ENCODE measurements at regions not wholly inside any gene's neighbourhood (a gene's known extent, or its start where the extent isn't known, plus 50 kb on each side); places are given as distances from the start of the nearest gene placed in this dataset.

DNA sequence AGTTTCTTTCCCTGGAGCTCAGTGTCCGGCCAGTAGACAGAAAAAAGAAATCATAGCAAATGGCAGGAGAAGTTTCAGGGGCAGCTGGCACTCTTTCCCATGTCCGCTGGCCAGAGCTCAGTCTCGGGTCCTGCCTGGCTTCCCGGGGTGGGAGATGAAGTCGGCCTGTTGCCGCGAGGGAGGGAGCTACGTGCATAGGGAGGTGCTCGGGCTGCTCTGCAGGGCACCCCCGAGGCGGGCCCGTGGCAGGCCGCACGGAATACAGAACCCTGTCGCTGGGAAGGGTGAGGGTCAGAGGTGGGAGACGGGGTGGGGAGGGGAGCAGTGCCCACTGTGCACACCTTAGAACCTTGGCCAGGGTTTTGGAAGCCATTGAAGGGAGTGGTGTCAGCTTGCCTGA is 78.3 kb upstream of the FOXF1 start:
- H3K27ac ChIP-seq (ENCODE audit: low read depth, low read length), result peak overlapping the region; percentile 79

DNA sequence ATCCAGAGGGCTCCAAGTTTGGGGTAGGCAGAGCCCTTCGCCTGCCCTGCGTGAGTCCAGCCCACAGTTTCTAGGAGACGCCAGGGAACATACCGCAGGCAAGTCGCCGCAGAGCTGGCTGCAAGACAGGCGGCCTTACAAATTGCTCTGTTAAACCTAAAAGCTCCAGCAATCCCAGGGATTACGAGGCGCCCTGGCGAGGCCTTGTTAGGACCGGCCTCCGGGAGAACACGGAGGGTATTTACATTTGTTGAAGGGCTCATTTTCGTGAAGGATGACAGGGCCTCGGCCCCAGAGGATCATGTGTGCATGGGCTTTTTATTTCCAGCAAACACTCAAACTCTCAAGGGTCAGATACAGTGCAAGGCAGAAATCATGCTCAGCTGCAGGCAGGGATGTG is 77.6 kb upstream of the FOXF1 start:
- H3K9ac ChIP-seq (ENCODE audit: low read length), result no peak overlapping the region
- no peaks in the 10 kb centered on the region for H3K27me3 ChIP-seq (ENCODE audit: control insufficient read depth, insufficient read depth, low read length)
- no peak overlapping the region for H3K4me3 ChIP-seq (ENCODE audit: low read length)
- peaks cover 48% of the 10 kb centered on the region for H3K4me1 ChIP-seq (ENCODE audit: control insufficient read depth, insufficient read depth, low read length)
- H3K27ac ChIP-seq (ENCODE audit: low read depth, low read length), result peak overlapping the region; percentile 79
- no peaks in the 10 kb centered on the region for H3K36me3 ChIP-seq (ENCODE audit: control insufficient read depth, insufficient read depth, low read length)

More for the DNA sequence above, 78.3 kb upstream of the FOXF1 start:
- no peaks in the 10 kb centered on the region for H3K27me3 ChIP-seq (ENCODE audit: control insufficient read depth, insufficient read depth, low read length)
- no peak overlapping the region for H3K4me3 ChIP-seq (ENCODE audit: low read length)
- no peaks in the 10 kb centered on the region for H3K36me3 ChIP-seq (ENCODE audit: control insufficient read depth, insufficient read depth, low read length)
- no peak overlapping the region for H3K9ac ChIP-seq (ENCODE audit: low read length)
- H3K4me1 ChIP-seq (ENCODE audit: control insufficient read depth, insufficient read depth, low read length), result peaks cover 54% of the 10 kb centered on the region

DNA sequence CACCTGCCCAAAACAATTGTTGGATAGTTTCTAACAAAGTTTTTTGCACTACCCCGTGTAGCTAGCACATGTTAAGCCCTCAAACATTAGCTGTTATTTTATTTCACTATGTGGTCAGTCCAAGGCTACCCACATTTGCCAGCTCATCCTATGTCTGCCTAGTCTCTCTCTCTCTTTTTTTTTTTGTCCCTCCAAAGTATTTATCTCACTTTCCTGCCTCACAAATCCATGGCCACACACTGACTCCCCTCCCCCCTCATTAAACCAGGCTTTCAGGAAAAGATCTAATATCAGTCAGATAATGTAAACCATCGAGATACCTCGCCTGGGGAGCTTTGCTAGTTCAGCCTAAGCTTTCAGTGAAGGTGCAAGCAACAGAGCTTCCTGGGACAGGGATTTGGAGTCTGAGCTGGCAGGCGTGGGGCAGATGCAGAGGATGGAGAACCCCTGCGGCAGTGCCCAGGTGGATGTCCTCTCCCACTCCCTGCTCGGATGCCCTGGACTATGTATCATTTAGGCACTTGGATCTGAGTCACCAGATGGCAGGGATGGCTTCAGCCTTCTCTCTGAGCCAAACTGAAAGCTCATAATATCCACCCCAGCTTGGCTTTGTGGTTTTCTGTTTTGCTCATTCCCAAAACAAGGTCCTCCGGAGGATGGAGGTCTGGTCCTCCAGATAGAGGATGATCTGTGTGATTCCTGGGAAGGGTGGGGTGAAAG is 73.7 kb upstream of the FOXF1 start:
- no peak overlapping the region for H3K27ac ChIP-seq (ENCODE audit: low read depth, low read length)
- no peak overlapping the region for H3K9ac ChIP-seq (ENCODE audit: low read length)
- H3K4me3 ChIP-seq (ENCODE audit: low read length), result no peak overlapping the region
- no peaks in the 10 kb centered on the region for H3K36me3 ChIP-seq (ENCODE audit: control insufficient read depth, insufficient read depth, low read length)
- peaks cover 19% of the 10 kb centered on the region for H3K4me1 ChIP-seq (ENCODE audit: control insufficient read depth, insufficient read depth, low read length)
- no peaks in the 10 kb centered on the region for H3K27me3 ChIP-seq (ENCODE audit: control insufficient read depth, insufficient read depth, low read length)

DNA sequence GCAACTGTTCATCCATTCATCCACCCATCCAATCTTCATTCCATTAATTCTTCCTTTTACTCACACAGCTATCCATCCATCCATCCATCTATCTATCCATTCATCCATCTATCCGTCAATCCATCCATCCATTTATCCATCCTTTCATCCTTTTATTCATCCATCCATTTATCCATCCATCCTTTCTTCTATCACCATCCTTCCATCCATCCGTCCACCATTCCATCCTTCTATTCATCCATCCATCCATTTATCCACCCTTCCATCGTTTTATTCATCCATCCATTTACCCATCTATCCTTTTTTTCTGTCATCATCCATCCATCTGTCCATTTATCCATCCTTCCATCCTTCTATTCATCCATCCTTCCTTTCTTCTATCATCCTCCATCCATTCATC is 73.0 kb upstream of the FOXF1 start:
- Histone ChIP-seq H3K4me1 (ENCODE audit: control insufficient read depth, insufficient read depth, low read length) (peaks cover 13% of the 10 kb centered on the region), H3K27ac (ENCODE audit: low read depth, low read length) (no peak overlapping the region), H3K9ac (ENCODE audit: low read length) (no peak overlapping the region), H3K4me3 (ENCODE audit: low read length) (no peak overlapping the region), H3K27me3 (ENCODE audit: control insufficient read depth, insufficient read depth, low read length) (no peaks in the 10 kb centered on the region), H3K36me3 (ENCODE audit: control insufficient read depth, insufficient read depth, low read length) (no peaks in the 10 kb centered on the region)

DNA sequence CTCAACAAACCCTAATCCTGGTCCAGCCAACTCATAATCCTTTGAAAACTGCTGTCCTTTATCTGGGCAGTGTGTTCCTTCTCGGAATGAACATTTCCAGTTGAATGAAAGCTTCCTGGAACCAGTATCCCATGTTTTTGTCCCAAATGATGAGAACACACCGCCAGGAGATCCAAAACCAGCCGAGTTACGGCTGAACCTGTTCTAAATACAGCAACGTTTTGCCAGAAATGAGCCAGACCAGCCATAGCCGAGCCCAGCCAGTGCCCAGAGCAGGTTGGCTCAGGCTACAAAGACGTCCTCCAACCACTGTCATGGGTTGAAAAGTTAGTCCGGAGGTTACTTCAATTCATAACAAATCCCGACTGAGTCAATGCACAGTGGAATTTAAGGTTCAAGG is 67.6 kb upstream of the FOXF1 start:
- H3K4me3 ChIP-seq (ENCODE audit: low read length), result no peak overlapping the region
- H3K27me3 ChIP-seq (ENCODE audit: control insufficient read depth, insufficient read depth, low read length), result no peaks in the 10 kb centered on the region
- H3K4me1 ChIP-seq (ENCODE audit: control insufficient read depth, insufficient read depth, low read length), result peaks cover 7% of the 10 kb centered on the region
- peak overlapping the region; percentile 77 for H3K27ac ChIP-seq (ENCODE audit: low read depth, low read length)
- H3K9ac ChIP-seq (ENCODE audit: low read length), result no peak overlapping the region
- no peaks in the 10 kb centered on the region for H3K36me3 ChIP-seq (ENCODE audit: control insufficient read depth, insufficient read depth, low read length)

DNA sequence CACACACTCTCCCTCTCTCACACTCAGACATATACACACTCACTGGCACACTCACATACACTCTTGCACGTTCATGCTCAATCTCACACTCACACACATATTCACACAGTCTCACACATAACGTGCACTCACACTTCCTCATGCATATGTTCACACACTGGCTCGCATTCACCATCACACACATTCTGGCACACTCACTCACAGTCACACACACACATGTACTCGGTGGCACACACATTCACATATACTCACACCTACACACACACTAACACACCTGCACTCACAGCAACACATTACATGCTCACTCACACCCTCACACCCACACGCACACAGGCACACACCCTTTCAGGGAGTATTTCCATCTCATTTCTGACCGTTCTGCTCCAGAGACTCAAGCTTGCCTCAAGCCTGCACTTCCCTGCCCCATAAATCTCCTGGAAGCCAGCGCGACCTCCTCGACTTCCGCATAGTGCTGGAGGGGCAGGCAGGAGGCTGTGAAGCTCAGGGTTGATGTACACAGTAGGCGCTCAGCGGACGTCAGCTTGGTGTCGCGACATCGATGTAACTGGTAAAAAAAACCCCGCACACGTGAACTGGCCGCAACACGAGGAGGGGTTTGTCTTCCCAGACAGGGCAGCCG is 66.7 kb upstream of the FOXF1 start:
- H3K9ac ChIP-seq (ENCODE audit: low read length), result no peak overlapping the region
- H3K4me1 ChIP-seq (ENCODE audit: control insufficient read depth, insufficient read depth, low read length), result peaks cover 7% of the 10 kb centered on the region
- H3K27me3 ChIP-seq (ENCODE audit: control insufficient read depth, insufficient read depth, low read length), result no peaks in the 10 kb centered on the region
- no peaks in the 10 kb centered on the region for H3K36me3 ChIP-seq (ENCODE audit: control insufficient read depth, insufficient read depth, low read length)
- no peak overlapping the region for H3K27ac ChIP-seq (ENCODE audit: low read depth, low read length)
- H3K4me3 ChIP-seq (ENCODE audit: low read length), result no peak overlapping the region

DNA sequence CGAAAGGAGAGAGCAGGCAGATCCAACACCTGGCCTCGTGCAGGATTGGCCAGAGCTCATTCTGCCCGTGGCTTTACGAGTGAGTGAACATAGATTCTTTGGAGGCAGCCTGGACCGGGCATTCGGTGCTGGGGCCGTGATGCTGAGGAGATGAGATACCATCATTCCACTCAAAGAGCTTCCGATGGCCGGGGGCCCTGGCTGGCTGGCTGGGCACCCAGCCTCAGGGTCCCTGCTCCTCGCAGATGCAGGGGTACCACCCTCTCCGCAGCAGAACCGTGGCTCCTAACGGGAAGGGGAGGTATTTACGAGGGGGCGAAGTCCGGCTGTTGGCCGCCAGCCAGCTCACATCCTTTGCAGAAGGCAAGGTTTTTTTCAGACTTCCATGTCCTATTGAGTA is 66.1 kb upstream of the FOXF1 start:
- Histone ChIP-seq H3K36me3 (ENCODE audit: control insufficient read depth, insufficient read depth, low read length) (no peaks in the 10 kb centered on the region), H3K27me3 (ENCODE audit: control insufficient read depth, insufficient read depth, low read length) (no peaks in the 10 kb centered on the region), H3K27ac (ENCODE audit: low read depth, low read length) (no peak overlapping the region), H3K9ac (ENCODE audit: low read length) (no peak overlapping the region), H3K4me3 (ENCODE audit: low read length) (no peak overlapping the region), H3K4me1 (ENCODE audit: control insufficient read depth, insufficient read depth, low read length) (peaks cover 7% of the 10 kb centered on the region)

DNA sequence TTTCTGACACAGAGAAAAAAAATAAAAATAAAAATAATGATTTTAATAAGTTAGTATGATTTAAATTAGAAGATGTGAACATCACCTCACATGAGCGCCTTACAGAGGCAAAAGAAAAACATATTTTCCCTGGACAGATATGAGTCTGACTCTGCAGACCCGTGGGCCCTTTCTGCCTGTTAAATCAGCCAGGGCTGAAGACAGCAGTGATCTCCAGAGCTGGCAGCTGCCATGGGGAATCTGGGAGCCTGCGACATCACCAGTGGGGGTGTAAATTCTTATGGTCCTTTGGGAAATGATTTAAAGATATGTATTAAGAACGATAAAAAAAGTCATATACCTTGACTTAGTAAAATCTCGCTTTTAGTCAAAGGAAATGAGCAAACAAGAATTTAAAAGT is 65.7 kb upstream of the FOXF1 start:
- Histone ChIP-seq H3K27me3 (ENCODE audit: control insufficient read depth, insufficient read depth, low read length) (no peaks in the 10 kb centered on the region), H3K4me3 (ENCODE audit: low read length) (no peak overlapping the region), H3K27ac (ENCODE audit: low read depth, low read length) (no peak overlapping the region), H3K36me3 (ENCODE audit: control insufficient read depth, insufficient read depth, low read length) (no peaks in the 10 kb centered on the region), H3K9ac (ENCODE audit: low read length) (no peak overlapping the region), H3K4me1 (ENCODE audit: control insufficient read depth, insufficient read depth, low read length) (peaks cover 7% of the 10 kb centered on the region)

DNA sequence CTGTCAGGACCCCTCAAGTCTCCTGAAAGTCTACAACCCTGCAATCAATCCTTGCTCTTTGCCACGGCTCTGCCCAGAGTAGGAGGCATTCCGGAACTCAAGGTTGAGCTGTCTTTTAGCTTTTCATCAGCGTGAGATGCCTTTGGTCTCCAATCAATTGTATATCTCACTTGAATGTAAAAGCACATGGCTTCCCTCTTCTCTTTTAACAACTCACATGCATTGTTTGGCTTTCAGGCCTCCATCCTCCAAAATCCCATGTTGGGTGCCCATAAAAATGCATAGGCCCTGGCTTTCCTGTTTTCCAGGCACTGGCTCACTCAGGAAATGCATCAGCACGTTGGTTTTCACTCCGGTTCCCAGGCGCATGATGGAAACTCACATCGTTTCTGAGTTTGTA is 64.0 kb upstream of the FOXF1 start:
- H3K27me3 ChIP-seq (ENCODE audit: control insufficient read depth, insufficient read depth, low read length), result no peaks in the 10 kb centered on the region
- no peak overlapping the region for H3K27ac ChIP-seq (ENCODE audit: low read depth, low read length)
- H3K36me3 ChIP-seq (ENCODE audit: control insufficient read depth, insufficient read depth, low read length), result no peaks in the 10 kb centered on the region

DNA sequence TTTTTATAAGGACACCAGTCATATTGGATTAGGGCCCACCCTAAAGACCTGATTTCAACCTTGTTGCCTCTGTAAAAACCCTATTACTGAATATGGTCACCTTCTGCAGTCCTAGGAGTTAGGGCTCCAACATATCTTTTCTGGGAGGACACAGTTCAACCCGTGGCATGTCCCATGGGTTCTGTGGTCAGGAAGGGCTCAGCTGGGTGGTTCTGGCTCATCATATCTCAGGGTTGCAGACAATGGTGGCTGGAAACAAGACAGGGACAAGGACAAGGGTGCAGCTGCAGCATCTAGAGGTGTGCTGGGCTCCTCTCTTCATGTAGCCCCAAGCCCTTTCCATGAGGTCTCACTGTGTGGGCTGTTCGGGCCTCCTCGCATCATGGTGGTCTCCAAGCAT is 63.1 kb upstream of the FOXF1 start:
- Histone ChIP-seq H3K36me3 (ENCODE audit: control insufficient read depth, insufficient read depth, low read length) (no peaks in the 10 kb centered on the region), H3K27ac (ENCODE audit: low read depth, low read length) (no peak overlapping the region), H3K4me1 (ENCODE audit: control insufficient read depth, insufficient read depth, low read length) (peaks cover 7% of the 10 kb centered on the region), H3K27me3 (ENCODE audit: control insufficient read depth, insufficient read depth, low read length) (no peaks in the 10 kb centered on the region), H3K4me3 (ENCODE audit: low read length) (no peak overlapping the region), H3K9ac (ENCODE audit: low read length) (no peak overlapping the region)

More for the DNA sequence above, 64.0 kb upstream of the FOXF1 start:
- peaks cover 7% of the 10 kb centered on the region for H3K4me1 ChIP-seq (ENCODE audit: control insufficient read depth, insufficient read depth, low read length)
- H3K4me3 ChIP-seq (ENCODE audit: low read length), result no peak overlapping the region
- H3K9ac ChIP-seq (ENCODE audit: low read length), result no peak overlapping the region

DNA sequence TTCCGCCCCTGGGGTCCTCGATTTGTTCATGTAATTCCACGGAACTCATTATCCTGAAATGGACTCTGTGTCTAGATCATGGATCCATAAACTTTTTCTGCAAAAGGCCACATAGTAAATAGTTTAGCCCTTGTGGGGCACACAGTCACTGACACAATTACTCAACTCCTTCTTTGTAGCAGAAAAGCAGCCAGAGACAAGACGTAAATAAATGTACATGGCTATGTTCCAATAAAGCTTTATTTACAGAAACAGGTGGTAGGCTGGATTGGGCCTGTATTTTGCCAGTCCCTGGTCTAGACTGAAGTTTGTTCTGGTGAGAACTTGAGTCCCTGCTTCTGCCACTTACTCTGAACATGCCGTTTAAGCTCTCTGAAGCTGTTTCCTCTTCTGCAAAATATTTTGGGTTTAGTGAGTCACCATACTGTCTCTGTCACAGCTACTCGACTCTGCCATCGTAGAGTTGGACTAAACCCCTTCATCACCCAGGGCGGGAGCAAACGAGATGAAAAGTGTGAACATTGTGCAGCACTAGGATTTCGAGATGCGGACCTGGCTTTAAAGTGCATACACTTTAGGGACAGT is 61.9 kb upstream of the FOXF1 start:
- peaks cover 3% of the 10 kb centered on the region for H3K4me1 ChIP-seq (ENCODE audit: control insufficient read depth, insufficient read depth, low read length)
- H3K4me3 ChIP-seq (ENCODE audit: low read length), result no peak overlapping the region
- no peak overlapping the region for H3K9ac ChIP-seq (ENCODE audit: low read length)
- H3K27ac ChIP-seq (ENCODE audit: low read depth, low read length), result no peak overlapping the region
- no peaks in the 10 kb centered on the region for H3K36me3 ChIP-seq (ENCODE audit: control insufficient read depth, insufficient read depth, low read length)
- H3K27me3 ChIP-seq (ENCODE audit: control insufficient read depth, insufficient read depth, low read length), result no peaks in the 10 kb centered on the region

DNA sequence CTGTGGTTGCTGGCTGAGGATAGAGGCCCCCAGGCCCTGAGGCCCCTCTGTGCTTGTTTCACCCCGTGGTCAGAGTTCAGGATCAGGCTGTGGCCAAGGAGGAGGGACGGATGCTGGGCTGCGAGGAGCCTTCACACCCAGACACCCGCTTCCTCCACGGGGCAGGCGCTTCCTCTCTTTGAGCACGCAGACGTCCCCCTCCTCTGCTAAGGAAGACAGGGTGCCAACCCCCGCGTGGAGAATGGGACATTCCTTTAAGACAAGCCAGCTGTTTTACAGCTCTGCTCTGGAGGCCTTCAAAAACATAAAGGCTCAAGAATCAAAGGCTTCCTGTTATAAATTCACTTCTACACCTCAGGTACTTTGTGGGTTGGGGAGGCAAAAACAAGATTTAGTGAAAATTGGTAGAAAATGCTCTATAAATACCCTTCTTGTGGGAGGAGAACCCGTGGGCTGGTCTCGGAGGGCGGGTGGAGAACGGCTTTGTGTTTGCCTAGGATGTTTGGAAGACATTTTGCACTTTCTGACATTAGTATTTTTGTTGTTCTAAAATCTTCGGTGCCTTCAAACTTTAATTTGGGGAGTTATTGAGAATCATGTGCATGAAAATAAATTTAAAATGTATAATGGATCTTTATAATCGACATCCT is 60.8 kb upstream of the FOXF1 start:
- no peak overlapping the region for H3K9ac ChIP-seq (ENCODE audit: low read length)
- no peak overlapping the region for H3K4me3 ChIP-seq (ENCODE audit: low read length)
- H3K4me1 ChIP-seq (ENCODE audit: control insufficient read depth, insufficient read depth, low read length), result no peaks in the 10 kb centered on the region
- no peak overlapping the region for H3K27ac ChIP-seq (ENCODE audit: low read depth, low read length)
- no peaks in the 10 kb centered on the region for H3K27me3 ChIP-seq (ENCODE audit: control insufficient read depth, insufficient read depth, low read length)
- no peaks in the 10 kb centered on the region for H3K36me3 ChIP-seq (ENCODE audit: control insufficient read depth, insufficient read depth, low read length)

Data from rectal smooth muscle tissue (tissue), 1 donor.